Spinal cord (tissue), 9 donors: ENCODE measurements at regions not wholly inside any gene's neighbourhood (a gene's known extent, or its start where the extent isn't known, plus 50 kb on each side); places are given as distances from the start of the nearest gene placed in this dataset.
"Not testable (repeated sequence)": the region's sequence is repeated elsewhere in the genome, so short reads cannot be mapped to it uniquely, and the experiment has no call there.

Experiments
- DNase-seq, 6 donors: peaks; one replicate each; pipeline versions ENCODE4 v3.0.0 to v3.0.0-alpha.2; 2013 to 2015; ENCODE audit warnings: low spot score in 6 of 6, low read depth in 4 of 6
- H3K27ac ChIP-seq: one replicate; pipeline ENCODE4 v1.5.1; 2013; ENCODE audit warnings: low read depth, low read length, control low read depth
- H3K27me3 ChIP-seq: one replicate; pipeline ENCODE4 v1.6.1; 2013; ENCODE audit warnings: low read length; ENCODE audit not compliant: control insufficient read depth, insufficient read depth
- H3K36me3 ChIP-seq: one replicate; pipeline ENCODE4 v1.6.1; 2013; ENCODE audit warnings: low read length; ENCODE audit not compliant: control insufficient read depth, insufficient read depth
- H3K4me1 ChIP-seq: one replicate; pipeline ENCODE4 v1.6.1; 2013; ENCODE audit warnings: low read length; ENCODE audit not compliant: control insufficient read depth, insufficient read depth
- H3K4me3 ChIP-seq: one replicate; pipeline ENCODE4 v1.5.1; 2013; ENCODE audit warnings: low read depth, low read length, control low read depth
- H3K9me3 ChIP-seq: one replicate; pipeline ENCODE4 v1.6.1; 2013; ENCODE audit warnings: low read length; ENCODE audit not compliant: control insufficient read depth, insufficient read depth
- WGBS: methylation state at CpG from one replicate; pipeline ENCODE4 v1.1.5; 2013; ENCODE audit warnings: missing lambda C conversion rate; ENCODE audit not compliant: insufficient coverage; 5-methylcytosine and 5-hydroxymethylcytosine counted together
- donor health status: healthy.

DNA sequence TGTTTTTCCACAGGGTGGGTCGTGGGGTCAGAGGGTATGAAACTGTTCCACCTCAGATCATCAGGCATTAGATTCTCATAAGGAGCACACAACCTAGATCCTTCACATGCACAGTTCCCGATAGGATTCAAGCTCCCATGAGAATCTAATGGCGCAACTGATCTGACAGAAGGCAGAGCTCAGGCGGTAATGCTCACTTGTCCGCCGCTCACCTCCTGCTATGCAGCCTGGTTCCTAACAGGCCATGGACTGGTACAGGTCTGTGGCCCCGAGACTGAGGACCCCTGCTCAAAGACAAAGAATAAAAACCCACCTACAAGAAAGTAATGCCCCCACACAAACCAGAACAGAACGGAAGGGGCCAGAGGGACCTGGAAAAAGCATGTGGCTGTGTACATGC, 76.1 kb upstream of the SNX9 start:
- H3K27ac ChIP-seq: no peak overlapping the region
- H3K9me3 ChIP-seq: no peaks in the 10 kb centered on the region
- DNase-seq: no peak
- no peaks in the 10 kb centered on the region for H3K36me3 ChIP-seq
- no peaks in the 10 kb centered on the region for H3K27me3 ChIP-seq
- H3K4me1 ChIP-seq: peaks cover 2% of the 10 kb centered on the region
- no peak overlapping the region for H3K4me3 ChIP-seq
- 84% methylated on average over 8 of the region's 8 CpGs for WGBS

DNA sequence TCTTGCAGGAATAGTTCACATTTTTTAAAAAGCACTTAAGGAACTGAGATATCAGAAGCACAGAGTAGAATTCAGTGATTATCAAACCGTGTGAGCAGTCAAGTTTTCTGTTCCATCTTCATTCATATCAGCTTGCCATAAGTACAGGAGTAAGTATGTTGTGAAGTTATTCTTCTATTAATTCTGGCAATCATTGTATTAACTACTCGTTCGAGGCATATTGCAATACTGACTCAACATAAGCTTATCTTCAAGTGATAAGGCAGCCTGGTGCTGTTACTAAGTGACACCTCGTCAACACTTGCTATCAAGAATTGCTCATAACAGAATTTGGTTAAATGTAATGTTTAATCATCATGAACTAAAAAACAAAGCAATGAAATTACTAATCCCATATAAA, 75.7 kb upstream of the SNX9 start:
- no peaks in the 10 kb centered on the region for H3K27me3 ChIP-seq
- no peaks in the 10 kb centered on the region for H3K9me3 ChIP-seq
- WGBS: no CpG with 5 or more reads among the region's 4 CpGs
- DNase-seq: no peak
- no peaks in the 10 kb centered on the region for H3K36me3 ChIP-seq
- no peak overlapping the region for H3K4me3 ChIP-seq
- H3K27ac ChIP-seq: no peak overlapping the region
- peaks cover 2% of the 10 kb centered on the region for H3K4me1 ChIP-seq

DNA sequence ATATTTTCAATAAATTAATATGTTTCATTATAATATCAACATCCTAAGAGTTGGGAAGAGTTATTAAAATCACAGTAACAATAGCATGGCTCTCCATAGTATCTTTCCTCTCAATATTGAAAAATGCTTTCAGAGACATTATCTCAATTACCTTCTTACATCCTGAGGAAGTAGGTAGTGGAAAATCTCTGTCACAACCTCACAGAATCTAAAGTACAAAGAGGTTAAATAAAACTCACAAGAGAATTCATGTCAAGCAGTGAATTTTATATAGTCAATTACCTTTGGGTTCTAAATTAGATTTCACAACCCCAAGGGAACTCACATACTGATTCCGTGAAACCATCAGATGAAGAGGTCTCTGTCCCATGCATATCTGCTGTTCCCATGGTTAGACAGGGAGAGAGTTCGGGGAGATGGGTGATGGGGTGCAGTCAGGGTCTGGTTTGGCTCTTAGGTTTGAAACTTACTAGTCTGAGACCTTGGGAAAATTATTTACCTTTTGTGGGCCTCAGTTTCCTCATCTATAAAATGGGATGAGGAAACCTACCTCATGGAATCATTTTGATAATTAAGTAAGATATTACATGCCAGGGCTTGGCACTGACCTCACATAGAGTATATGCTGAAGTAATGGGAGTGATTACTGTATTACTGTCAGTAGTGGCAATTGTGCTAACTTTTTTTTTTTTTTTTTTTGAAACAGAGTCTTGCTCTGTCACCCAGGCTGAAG, 74.0 kb upstream of the SNX9 start:
- 90% methylated on average over 1 of the region's 2 CpGs for WGBS
- Histone ChIP-seq H3K9me3 (no peaks in the 10 kb centered on the region), H3K36me3 (no peaks in the 10 kb centered on the region), H3K4me3 (no peak overlapping the region), H3K27me3 (no peaks in the 10 kb centered on the region), H3K27ac (no peak overlapping the region), H3K4me1 (no peaks in the 10 kb centered on the region)
- no peak for DNase-seq

DNA sequence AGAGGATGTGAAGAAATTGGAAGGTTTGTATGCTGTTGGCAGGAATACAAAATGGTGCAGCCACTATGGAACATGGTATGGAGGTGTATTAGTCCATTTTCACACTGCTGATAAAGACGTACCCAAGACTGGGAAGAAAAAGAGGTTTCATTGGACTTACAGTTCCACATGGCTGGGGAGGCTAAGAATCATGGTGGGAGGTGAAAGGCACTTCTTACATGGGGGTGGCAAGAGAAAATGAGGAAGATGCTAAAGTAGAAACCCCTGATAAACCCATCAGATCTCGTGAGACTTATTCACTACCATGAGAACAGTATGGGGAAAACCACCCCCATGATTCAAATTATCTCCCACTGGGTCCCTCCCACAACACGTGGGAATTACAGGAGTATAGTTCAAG, 72.1 kb upstream of the SNX9 start:
- H3K36me3 ChIP-seq, H3K9me3 ChIP-seq, H3K4me3 ChIP-seq, H3K27ac ChIP-seq, H3K27me3 ChIP-seq, H3K4me1 ChIP-seq, DNase-seq: not testable (repeated sequence)
- WGBS: no CpG with 5 or more reads among the region's 3 CpGs

DNA sequence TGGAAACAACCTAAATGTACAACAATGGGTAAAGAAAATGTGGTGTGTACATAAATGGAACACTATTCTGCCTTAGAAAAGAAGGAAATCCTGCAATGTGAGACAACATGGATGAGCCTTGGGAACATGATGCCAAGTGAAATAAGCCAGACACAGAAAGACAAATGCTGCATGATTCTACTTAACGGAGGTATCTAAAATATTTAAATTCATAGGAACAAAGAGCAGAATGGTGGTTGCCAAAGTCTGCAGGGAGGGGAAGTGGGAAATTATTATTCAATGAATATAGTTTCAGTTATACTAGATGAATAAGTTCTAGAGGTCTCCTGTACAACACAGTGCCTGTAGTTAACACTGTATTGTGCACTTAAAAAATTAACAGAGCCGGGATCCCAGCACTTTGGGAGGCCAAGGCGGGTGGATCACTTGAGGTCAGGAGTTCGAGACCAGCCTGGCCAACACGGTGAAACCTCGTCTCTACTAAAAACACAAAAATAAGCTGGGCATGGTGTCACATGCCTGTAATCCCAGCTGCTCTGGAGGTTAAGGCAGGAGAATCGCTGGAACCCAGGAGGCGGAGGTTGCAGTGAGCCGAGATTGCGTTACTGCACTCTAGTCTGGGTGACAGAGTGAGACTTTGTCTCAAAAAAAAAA, 71.4 kb upstream of the SNX9 start:
- 86% methylated on average over 10 of the region's 10 CpGs for WGBS
- H3K4me1 ChIP-seq: peaks cover 3% of the 10 kb centered on the region
- no peak overlapping the region for H3K4me3 ChIP-seq
- H3K27ac ChIP-seq: no peak overlapping the region
- no peaks in the 10 kb centered on the region for H3K27me3 ChIP-seq
- no peaks in the 10 kb centered on the region for H3K36me3 ChIP-seq
- no peaks in the 10 kb centered on the region for H3K9me3 ChIP-seq
- no peak for DNase-seq

DNA sequence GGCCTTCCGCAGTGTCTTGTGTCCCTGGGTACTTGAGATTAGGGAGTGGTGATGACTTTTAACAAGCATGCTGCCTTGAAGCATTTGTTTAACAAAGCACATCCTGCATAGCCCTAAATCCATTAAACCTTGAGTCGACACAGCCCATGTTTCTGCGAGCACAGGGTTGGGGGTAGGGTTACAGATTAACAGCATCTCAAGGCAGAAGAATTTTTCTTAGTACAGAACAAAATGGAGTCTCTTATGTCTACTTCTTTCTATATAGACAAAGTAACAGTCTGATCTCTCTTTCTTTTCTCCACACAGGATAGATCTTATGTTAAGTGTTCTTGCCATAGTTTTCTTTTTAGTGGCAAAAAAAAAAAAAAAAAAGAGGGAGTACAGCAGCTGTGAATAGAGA, 70.2 kb upstream of the SNX9 start:
- not testable (repeated sequence) for H3K27me3 ChIP-seq, H3K9me3 ChIP-seq, H3K27ac ChIP-seq, H3K4me3 ChIP-seq, H3K4me1 ChIP-seq, DNase-seq, H3K36me3 ChIP-seq
- WGBS: no CpG with 5 or more reads among the region's 3 CpGs

DNA sequence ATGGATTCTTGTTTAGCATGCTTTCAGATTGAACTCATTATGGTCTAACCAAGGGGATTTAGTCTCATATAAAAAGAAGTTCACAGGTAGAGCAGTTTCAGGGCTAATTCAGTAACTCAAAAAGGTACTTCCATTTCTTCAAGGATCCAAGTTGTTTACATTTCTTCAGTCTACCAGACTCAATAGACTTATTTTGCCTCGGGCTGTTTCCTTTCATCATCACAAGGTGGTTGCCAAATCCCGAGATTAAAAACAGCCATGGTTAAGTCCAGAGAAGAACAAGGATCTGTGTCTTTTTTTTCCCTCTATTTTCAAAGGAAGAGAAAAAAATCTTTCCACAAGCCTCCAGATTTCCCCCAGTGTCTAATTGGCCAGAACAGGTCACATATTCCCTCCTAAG, 69.8 kb upstream of the SNX9 start:
- DNase-seq: no peak
- H3K36me3 ChIP-seq: no peaks in the 10 kb centered on the region
- H3K27ac ChIP-seq: no peak overlapping the region
- WGBS: 78% methylated on average over 2 of the region's 2 CpGs
- H3K4me1 ChIP-seq: peaks cover 9% of the 10 kb centered on the region
- no peaks in the 10 kb centered on the region for H3K9me3 ChIP-seq
- H3K27me3 ChIP-seq: no peaks in the 10 kb centered on the region
- H3K4me3 ChIP-seq: no peak overlapping the region

DNA sequence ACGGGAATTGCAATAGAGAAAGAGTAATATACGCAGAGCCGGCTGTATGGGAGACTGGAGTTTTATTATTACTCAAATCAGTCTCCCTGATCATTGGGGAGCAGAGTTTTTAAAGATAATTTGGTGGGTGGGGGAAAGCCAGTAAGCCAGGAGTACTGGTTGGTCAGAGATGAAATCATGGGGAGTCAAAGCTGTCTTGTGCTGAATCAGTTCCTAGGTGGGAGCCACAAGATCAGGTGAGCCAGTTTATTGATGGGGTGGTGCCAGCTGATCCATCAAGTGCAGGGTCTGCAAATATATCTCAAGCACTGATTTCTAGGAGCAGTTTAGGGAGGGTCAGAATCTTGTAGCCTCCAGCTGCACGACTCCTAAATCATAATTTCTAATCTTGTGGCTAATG, 69.2 kb upstream of the SNX9 start:
- 80% methylated on average over 1 of the region's 4 CpGs for WGBS
- not testable (repeated sequence) for H3K4me3 ChIP-seq, H3K27ac ChIP-seq, H3K9me3 ChIP-seq, H3K4me1 ChIP-seq, H3K36me3 ChIP-seq, DNase-seq, H3K27me3 ChIP-seq

DNA sequence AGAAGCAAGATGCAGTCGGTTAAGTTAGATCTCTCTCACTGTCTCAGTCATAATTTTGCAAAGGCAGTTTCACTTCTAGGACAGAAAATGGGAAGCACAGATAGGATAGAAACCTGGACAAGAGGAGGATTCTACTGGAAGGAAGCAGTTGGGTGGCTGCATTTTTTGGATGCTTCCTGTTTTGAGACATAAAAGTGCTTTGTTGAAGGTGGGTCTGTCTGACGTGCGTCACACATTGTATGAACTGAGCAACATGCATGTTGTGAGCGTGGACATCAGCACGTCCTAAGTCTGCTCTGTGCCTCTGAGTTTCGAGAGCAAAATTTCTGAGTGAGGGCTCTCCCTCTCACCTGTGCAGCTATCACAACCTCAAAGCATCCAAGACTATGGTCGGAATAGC, 68.7 kb upstream of the SNX9 start:
- WGBS: 90% methylated on average over 5 of the region's 7 CpGs

DNA sequence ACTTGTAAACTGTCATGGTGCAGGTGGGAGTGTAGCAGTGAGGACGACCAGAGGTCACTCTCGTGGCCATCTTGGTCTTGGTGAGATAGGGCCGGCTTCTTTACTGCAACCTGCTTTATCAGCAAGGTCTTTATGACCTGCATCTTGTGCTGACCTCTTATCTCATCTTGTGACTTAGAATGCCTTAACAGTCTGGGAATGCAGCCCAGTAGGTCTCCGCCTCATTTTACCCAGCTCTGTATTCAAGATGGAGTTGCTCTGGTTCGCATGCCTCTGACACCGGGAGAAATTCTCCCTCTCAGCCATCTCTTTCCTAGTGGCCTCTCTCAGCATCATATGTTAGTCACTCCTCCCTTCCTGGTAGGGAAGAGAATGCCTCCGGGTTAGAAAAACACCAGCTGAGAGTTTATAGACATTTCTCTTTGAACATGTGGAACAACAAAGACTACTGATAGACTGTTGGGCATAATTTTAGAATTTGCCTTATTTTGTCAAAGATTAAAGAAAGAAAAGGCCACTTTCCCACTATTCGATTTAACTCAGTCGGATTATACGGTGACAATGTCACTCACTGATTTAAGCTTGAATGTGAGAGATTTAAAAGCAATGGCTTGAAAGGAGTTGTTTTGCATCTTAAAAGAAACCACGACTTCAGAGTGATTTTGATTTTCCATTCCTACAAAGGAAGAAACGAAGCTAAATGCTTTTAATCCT, 67.9 kb upstream of the SNX9 start:
- H3K4me1 ChIP-seq: peaks cover 9% of the 10 kb centered on the region
- H3K27ac ChIP-seq: no peak overlapping the region
- no peaks in the 10 kb centered on the region for H3K9me3 ChIP-seq
- WGBS: 71% methylated on average over 7 of the region's 12 CpGs
- H3K27me3 ChIP-seq: no peaks in the 10 kb centered on the region
- peak in 1 of 6 donors; percentile 18 for DNase-seq
- H3K36me3 ChIP-seq: no peaks in the 10 kb centered on the region
- no peak overlapping the region for H3K4me3 ChIP-seq

More for the DNA sequence above, 68.7 kb upstream of the SNX9 start:
- Histone ChIP-seq H3K4me1 (peaks cover 9% of the 10 kb centered on the region), H3K27me3 (no peaks in the 10 kb centered on the region), H3K36me3 (no peaks in the 10 kb centered on the region), H3K27ac (no peak overlapping the region), H3K4me3 (no peak overlapping the region), H3K9me3 (no peaks in the 10 kb centered on the region)
- DNase-seq: no peak
